HepG2 (cell line): ENCODE measurements at regions not wholly inside any gene's neighbourhood (a gene's known extent, or its start where the extent isn't known, plus 50 kb on each side); places are given as distances from the start of the nearest gene placed in this dataset.

Experiments
- ATAC-seq: fragments of 200-7000 bp; cut with Tn5 transposase; 3 replicates; pipeline ENCODE4 v1.9.1; 2020; ENCODE audit warnings: mild to moderate bottlenecking, moderate library complexity
- BruUV-seq: library from RNA; stranded (reverse); fragments of 400-500 nt; replicated peaks from 2 replicates; lab custom pipeline; 2021; lab: Mats Ljungman, UMichigan
- CTCF ChIA-PET: fragments of 300-600 bp; formaldehyde crosslinking; extraction: SDS; loops from one replicate; lab custom pipeline; 2021; ENCODE audit warnings: low total read pairs, inconsistent platforms, low intra/inter-chr PET ratio; lab: Yijun Ruan, JAX
- POLR2A ChIA-PET: fragments of 350-600 bp; sonication (Branson Sonifier 250); formaldehyde crosslinking; loops from one replicate; lab custom pipeline; 2020; ENCODE audit warnings: antibody characterized with exemption, inconsistent platforms; lab: Yijun Ruan, JAX
- DNase-seq: peaks from one replicate; pipeline ENCODE4 v3.0.0-alpha.2; 2015; ENCODE audit warnings: low spot score
- FAIRE-seq: peaks from 3 replicates; lab custom pipeline; 2011; peaks lifted over from hg19 to GRCh38; lab: Jason Lieb, UNC
- H2AFZ ChIP-seq: one replicate; pipeline ENCODE4 v1.6.1; 2011; ENCODE audit warnings: low read length, inconsistent platforms
- H3K27ac ChIP-seq: fragments of 300-600 bp; 3 replicates; pipeline ENCODE4 v1.8.0; 2011; ENCODE audit warnings: mixed run types, mild to moderate bottlenecking, mixed read lengths, low read length, inconsistent platforms; ENCODE audit not compliant: insufficient read depth; ENCODE audit errors: extremely low read length
- H3K27me3 ChIP-seq, 2 experiments: fragments of 200-600 bp in 1 of 2; 2 replicates in 1 of 2; 3 replicates in 1 of 2; pipeline versions ENCODE4 v1.6.0 to v1.8.0; 2011; ENCODE audit warnings: low read length in 2 of 2, mild to moderate bottlenecking in 2 of 2, moderate library complexity in 2 of 2, inconsistent platforms in 1 of 2; ENCODE audit not compliant: insufficient read depth in 2 of 2, control insufficient read depth in 1 of 2
- H3K36me3 ChIP-seq, 2 experiments: fragments of 200-600 bp in 1 of 2; replicated peaks in 1 of 2; 2 replicates in 1 of 2; 3 replicates in 1 of 2; pipeline versions ENCODE4 v1.5.1 to v1.8.0; 2011; ENCODE audit warnings: low read length in 2 of 2, inconsistent platforms in 1 of 2; ENCODE audit not compliant: insufficient read depth in 2 of 2, control insufficient read depth in 1 of 2
- H3K4me1 ChIP-seq: 2 replicates; pipeline ENCODE4 v1.5.1; 2012; ENCODE audit warnings: low read length, inconsistent platforms; ENCODE audit not compliant: insufficient read depth
- H3K4me2 ChIP-seq: 2 replicates; pipeline ENCODE4 v1.6.0; 2011; ENCODE audit warnings: low read depth, low read length, inconsistent platforms
- H3K4me3 ChIP-seq, 3 experiments: fragments of 200-600 bp in 1 of 3; sonication (generic), shearing (Covaris generic) in 1 of 3; replicated peaks in 1 of 3; 2 replicates each; pipeline ENCODE4 v1.5.1; 2011 to 2016; ENCODE audit warnings: low read length in 3 of 3, inconsistent platforms in 2 of 3, low read depth in 2 of 3, mild to moderate bottlenecking in 2 of 3, control low read depth in 1 of 3, mixed read lengths in 1 of 3; ENCODE audit not compliant: insufficient read depth in 1 of 3
- H3K79me2 ChIP-seq: one replicate; pipeline ENCODE4 v1.6.1; 2011; ENCODE audit warnings: low read length, inconsistent platforms; ENCODE audit not compliant: insufficient read depth
- H3K9ac ChIP-seq: 2 replicates; pipeline ENCODE4 v1.6.0; 2011; ENCODE audit warnings: mild to moderate bottlenecking, low read depth, low read length, inconsistent platforms; ENCODE audit not compliant: insufficient read depth
- H3K9me3 ChIP-seq: 2 replicates; pipeline ENCODE4 v1.5.1; 2012; ENCODE audit warnings: mild to moderate bottlenecking, low read length
- H4K20me1 ChIP-seq: 2 replicates; pipeline ENCODE4 v1.6.0; 2011; ENCODE audit warnings: inconsistent platforms, mild to moderate bottlenecking, low read length, moderate library complexity; ENCODE audit not compliant: insufficient read depth
- ARID4A ChIP-seq: sonication (generic); formaldehyde crosslinking; IDR thresholded peaks from 2 replicates; pipeline ENCODE4 v1.5.0; 2020; ENCODE audit warnings: mild to moderate bottlenecking, missing genetic modification reagents, borderline replicate concordance
- ATF4 ChIP-seq, 2 experiments: fragments of 450-650 bp in 1 of 2; sonication (generic) in 1 of 2; formaldehyde crosslinking; IDR thresholded peaks; 2 replicates each; pipeline versions ENCODE4 v1.5.0 to v1.8.0; 2020 to 2022; ENCODE audit warnings: mild to moderate bottlenecking in 1 of 2, missing genetic modification reagents in 1 of 2
- ETV6 ChIP-seq: sonication (generic); formaldehyde crosslinking; conservative IDR thresholded peaks from 2 replicates; pipeline ENCODE4 v1.4.0; 2020; ENCODE audit warnings: missing genetic modification reagents
- GABPA ChIP-seq, 2 experiments: IDR thresholded peaks; 2 replicates each; pipeline ENCODE4 v1.6.1; 2011 to 2016; ENCODE audit warnings: low read depth in 2 of 2, low read length in 1 of 2, missing biosample characterization in 1 of 2, missing genetic modification characterization in 1 of 2
- GABPB1 ChIP-seq: IDR thresholded peaks from 2 replicates; pipeline ENCODE4 v1.6.1; 2016; ENCODE audit warnings: mild to moderate bottlenecking, missing genetic modification reagents, moderate library complexity, missing compliant biosample characterization
- PHF8 ChIP-seq: sonication (generic); formaldehyde crosslinking; IDR thresholded peaks from 2 replicates; pipeline ENCODE4 v1.5.0; 2020; ENCODE audit warnings: missing genetic modification reagents
- POLR2G ChIP-seq: fragments of 200-400 bp; formaldehyde crosslinking; IDR thresholded peaks from 2 replicates; pipeline ENCODE4 v1.6.1; 2018; ENCODE audit warnings: mild to moderate bottlenecking, low read depth, low read length, moderate library complexity
- SAP130 ChIP-seq: IDR thresholded peaks from 2 replicates; pipeline ENCODE4 v1.6.1; 2016; ENCODE audit warnings: low read depth
- SNRNP70 ChIP-seq: fragments of 200-400 bp; formaldehyde crosslinking; IDR thresholded peaks from 2 replicates; pipeline ENCODE4 v1.6.1; 2017; ENCODE audit warnings: mild to moderate bottlenecking, low read depth, low read length, moderate library complexity
- SP2 ChIP-seq: sonication (generic); formaldehyde crosslinking; IDR thresholded peaks from 2 replicates; pipeline ENCODE4 v1.5.1; 2020; ENCODE audit warnings: mild to moderate bottlenecking, missing genetic modification reagents
- ZBTB38 ChIP-seq: sonication (generic); formaldehyde crosslinking; IDR thresholded peaks from 2 replicates; pipeline ENCODE4 v1.5.1; 2020; ENCODE audit warnings: mild to moderate bottlenecking, missing genetic modification reagents
- ZMYM4 ChIP-seq: sonication (generic); formaldehyde crosslinking; IDR thresholded peaks from 2 replicates; pipeline ENCODE4 v1.8.1; 2023; ENCODE audit warnings: mild to moderate bottlenecking, missing genetic modification reagents
- ZNF687 ChIP-seq: sonication (generic); formaldehyde crosslinking; IDR thresholded peaks from 2 replicates; pipeline ENCODE4 v1.5.1; 2020; ENCODE audit warnings: mild to moderate bottlenecking, missing genetic modification reagents, moderate library complexity
- WGBS: methylation state at CpG from one replicate; pipeline ENCODE4 v1.1.6; 2017; ENCODE audit warnings: low lambda C conversion rate; 5-methylcytosine and 5-hydroxymethylcytosine counted together
- in situ Hi-C: cut with HindIII; loops from 2 replicates; pipeline ENCODE4 v1.10.0; 2017; ENCODE audit warnings: low pct_unique_long_range_greater_than_20kb; ENCODE audit not compliant: extremely low pct_ligation_motif_present
- intact Hi-C: fragments of 100-400 bp; cut with micrococcal nuclease; formaldehyde crosslinking; loops from one replicate; pipeline ENCODE4 v1.10.0; 2022; ENCODE audit not compliant: unreplicated experiment

- ATAC-seq (peak; percentile 98), FAIRE-seq (peak; percentile 4), DNase-seq (peak; percentile 12)
- BruUV-seq = TSS peak; percentile 51
- intact Hi-C loops (no loop called here), in situ Hi-C loops (no loop called here)
- POLR2A ChIA-PET = no interaction called here
- Histone ChIP-seq H2AFZ (peak overlapping the region; percentile 72), H3K9ac (peak overlapping the region; percentile 51), H3K79me2 (no peaks in the 10 kb centered on the region), H3K4me2 (peak overlapping the region; percentile 74), H3K36me3 (no peaks in the 10 kb centered on the region), H3K27ac (no peak overlapping the region), H3K4me1 (no peaks in the 10 kb centered on the region), H3K9me3 (no peaks in the 10 kb centered on the region), H3K4me3 (peak overlapping the region; percentile 16 to 68 (median 63); a peak in 5 of 6 replicates), H4K20me1 (no peaks in the 10 kb centered on the region), H3K27me3 (no peaks in the 10 kb centered on the region)
- CTCF ChIA-PET = no interaction called here
- WGBS = 16% methylated on average over 6 of the region's 28 CpGs
- TF ChIP-seq SP2 (CRISPR knock-in tag) (peak; percentile 22; the same call in 1 of the 2 replicates), GABPB1 (CRISPR knock-in tag) (peak; percentile 83), SAP130 (0 out of 2 replicates have a peak, but pooled peaks have one; percentile 21), PHF8 (peak; percentile 35; the same call in 1 of the 2 replicates), ZMYM4 (CRISPR knock-in tag) (peak; percentile 16; the same call in 1 of the 2 replicates), ATF4 (CRISPR knock-in tag; IDR thresholded peaks at IDR 0.05) (0 out of 4 replicates have a peak, but pooled peaks of 1 of the 2 experiments have one; percentile 12), ZBTB38 (CRISPR knock-in tag) (no peak), ZNF687 (CRISPR knock-in tag) (peak; percentile 48), POLR2G (peak; percentile 51; the same call in 1 of the 2 replicates), SNRNP70 (no peak), ETV6 (CRISPR knock-in tag) (no peak), ARID4A (CRISPR knock-in tag) (peak; percentile 21; the same call in 1 of the 2 replicates), GABPA (IDR thresholded peaks at IDR 0.05; ENCODE audit: low read depth, low read length) (no peak), GABPA (CRISPR knock-in tag; IDR thresholded peaks at IDR 0.05; ENCODE audit: low read depth) (peak; percentile 58)
Observed at GRCh38 chrY:19075471-19076253, 302.1 kb upstream of the HSFY2 start.
